ENCODE measurements at regions not wholly inside any gene's neighbourhood (a gene's known extent, or its start where the extent isn't known, plus 50 kb on each side); places are given as distances from the start of the nearest gene placed in this dataset.
"Not testable (repeated sequence)": the region's sequence is repeated elsewhere in the genome, so short reads cannot be mapped to it uniquely, and the experiment has no call there.

DNA sequence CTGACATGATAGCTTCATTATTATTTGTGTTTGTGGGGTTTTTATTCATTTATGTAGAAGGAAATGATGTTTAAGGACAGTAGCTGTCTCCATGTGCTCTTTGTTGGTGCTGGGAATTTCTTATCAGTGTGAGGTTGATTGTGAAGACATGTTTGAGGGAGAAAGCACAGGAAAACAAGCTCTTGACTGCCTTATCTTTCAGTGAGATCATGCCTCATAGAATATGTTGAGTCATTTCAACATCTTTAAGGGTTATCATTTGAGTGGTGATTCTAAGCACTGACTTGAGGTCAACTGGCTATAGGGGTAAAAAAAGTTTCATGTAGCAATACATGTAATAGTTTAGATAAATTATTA lies 405.1 kb upstream of the ADAMTS5 start:
- TF ChIP-seq GATA1 (IDR thresholded peaks at IDR 0.05; ENCODE audit: low read depth, low read length) (no peak), POLR2A (IDR thresholded peaks at IDR 0.05; ENCODE audit: low read length) (no peak)
- no peak for DNase-seq

DNA sequence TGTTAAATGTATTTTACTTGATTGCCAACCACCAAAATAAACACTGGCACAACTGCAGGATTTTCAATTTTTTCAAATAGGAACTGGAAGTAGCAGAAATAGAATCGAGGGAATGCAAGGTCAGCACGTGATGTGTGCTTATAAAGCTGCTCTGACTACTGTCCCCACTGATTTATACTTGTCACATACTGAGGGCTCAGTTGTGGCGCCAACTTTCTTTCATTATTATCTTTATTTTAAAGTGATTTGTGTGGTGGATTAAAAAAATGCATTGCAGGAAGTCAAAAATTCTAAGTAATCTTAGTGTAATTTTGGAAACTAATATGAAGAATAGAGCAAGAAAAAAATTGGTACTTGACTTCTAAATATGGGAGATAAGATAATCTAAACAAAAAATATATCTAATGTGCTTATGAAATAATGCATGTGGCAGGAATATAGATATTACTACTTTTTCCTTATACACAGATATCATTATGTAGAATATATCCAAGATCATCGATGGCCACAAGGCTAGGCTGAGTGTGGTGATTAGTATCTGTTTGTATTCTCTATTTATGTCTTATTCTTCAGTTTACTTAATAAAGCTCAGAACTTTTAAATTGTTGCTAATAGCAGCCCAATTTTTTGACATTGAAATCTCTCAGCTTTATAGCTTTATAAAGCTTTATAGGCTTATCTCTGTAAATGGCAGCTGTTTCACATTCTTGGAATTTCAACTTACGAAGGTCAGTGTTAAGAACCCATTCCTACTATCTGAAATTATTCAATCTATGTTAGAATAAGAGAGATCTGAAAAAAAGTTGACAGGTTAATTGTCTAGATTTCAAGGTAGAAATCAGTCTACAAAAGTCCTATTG lies 404.5 kb upstream of the ADAMTS5 start:
- TF ChIP-seq GATA1 (IDR thresholded peaks at IDR 0.05; ENCODE audit: low read depth, low read length) (no peak), POLR2A (IDR thresholded peaks at IDR 0.05; ENCODE audit: low read length) (no peak)
- DNase-seq: no peak

DNA sequence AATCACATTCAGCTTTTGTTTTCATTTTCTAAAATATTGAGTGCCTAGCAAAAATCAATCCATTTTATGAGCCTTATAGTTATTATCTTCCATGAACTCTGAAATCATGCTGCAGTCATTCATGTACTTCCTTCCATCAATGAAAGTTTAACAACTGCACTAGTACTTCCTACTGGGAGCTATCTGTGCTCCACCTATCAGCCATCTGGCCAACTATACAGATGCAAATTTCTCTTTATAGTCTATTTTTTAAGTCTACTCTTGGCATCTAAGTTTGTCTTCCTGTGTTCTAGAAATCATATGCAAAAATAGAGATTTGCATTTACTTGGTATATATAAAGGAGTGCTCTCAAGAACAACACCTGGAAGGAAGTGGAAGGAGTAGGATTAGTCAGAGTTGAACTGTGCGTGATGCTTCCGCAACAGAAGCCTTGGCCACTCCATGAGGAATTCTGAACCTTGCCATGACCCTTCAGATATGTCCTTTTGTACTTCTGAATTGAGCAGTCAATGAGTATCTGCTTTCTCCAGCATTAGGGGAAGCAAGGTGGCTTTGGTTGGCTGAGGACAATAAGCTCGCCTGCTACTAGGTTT lies 403.2 kb upstream of the ADAMTS5 start:
- no peak for DNase-seq

DNA sequence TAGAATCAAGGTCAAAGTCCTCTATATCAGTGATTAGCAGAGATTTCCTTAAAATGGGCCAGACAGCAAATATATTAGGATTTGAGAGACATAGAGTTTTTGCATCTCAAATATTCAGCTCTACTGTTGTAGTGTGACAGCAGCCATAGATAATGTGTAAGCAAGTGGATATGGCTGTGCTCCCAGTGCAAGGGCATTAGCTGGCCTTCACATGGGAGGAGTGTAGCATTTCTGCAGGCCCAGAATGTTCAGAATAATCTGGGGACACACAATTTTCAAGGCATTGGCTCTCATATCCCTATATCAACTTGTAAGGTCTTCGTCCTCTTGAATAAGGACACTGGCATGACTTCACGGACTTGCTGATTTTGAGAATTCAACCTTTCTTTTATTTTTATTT lies 402.3 kb upstream of the ADAMTS5 start:
- TF ChIP-seq POLR2A (IDR thresholded peaks at IDR 0.05; ENCODE audit: low read length) (no peak), GATA1 (IDR thresholded peaks at IDR 0.05; ENCODE audit: low read depth, low read length) (no peak)
- DNase-seq: no peak

More for the DNA sequence above, 403.2 kb upstream of the ADAMTS5 start:
- TF ChIP-seq POLR2A (IDR thresholded peaks at IDR 0.05; ENCODE audit: low read length): no peak
- no peak for TF ChIP-seq GATA1 (IDR thresholded peaks at IDR 0.05; ENCODE audit: low read depth, low read length)

DNA sequence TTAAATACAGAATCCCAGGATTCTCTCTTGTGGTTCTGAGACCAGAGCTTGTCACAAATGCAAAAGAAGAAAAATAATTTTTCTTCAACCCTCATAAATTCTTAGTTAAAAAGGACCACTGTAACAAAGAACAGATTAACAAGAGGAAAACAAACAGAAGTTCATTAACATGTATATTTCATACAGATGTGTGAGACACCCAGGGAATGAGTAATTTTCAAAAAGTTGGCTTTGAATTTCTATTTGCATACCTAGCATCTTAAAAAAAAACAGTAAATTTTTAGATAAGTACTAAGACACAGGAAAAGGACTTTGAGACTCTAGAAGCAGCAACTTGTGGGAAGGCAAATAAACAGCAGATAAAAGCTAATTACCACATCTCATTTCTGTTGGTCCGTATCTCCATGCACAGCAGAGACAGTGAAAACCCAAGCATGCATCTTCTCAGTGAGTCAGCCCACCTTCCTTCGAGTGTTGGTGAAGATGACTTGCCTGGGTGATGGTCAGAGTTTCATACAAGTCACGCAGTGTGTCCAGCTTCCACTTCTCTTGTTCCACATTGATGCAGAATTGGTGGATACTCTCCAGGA lies 399.9 kb upstream of the ADAMTS5 start:
- no peak for DNase-seq
- no peak for TF ChIP-seq POLR2A (IDR thresholded peaks at IDR 0.05; ENCODE audit: low read length)
- TF ChIP-seq GATA1 (IDR thresholded peaks at IDR 0.05; ENCODE audit: low read depth, low read length): no peak

DNA sequence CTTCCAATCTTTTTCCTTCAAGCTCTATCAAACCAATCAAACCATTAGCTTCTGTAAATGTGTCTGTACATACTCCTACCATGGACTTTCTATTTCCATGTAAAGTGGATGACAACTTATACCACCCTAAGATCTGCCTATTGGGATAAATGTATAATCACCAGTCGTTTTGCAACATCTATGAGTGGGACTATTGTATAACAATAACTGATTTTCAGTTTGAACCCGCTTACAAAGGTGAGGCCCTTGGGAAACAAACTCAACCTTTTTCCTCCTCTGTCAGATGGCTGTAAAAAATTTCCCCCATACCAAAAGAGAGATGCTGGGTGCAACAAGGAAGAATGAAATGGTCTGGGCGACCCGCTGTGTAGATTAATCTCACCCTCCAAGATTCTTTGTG lies 399.1 kb upstream of the ADAMTS5 start:
- DNase-seq: no peak
- TF ChIP-seq POLR2A (IDR thresholded peaks at IDR 0.05; ENCODE audit: low read length): no peak
- TF ChIP-seq GATA1 (IDR thresholded peaks at IDR 0.05; ENCODE audit: low read depth, low read length): no peak

DNA sequence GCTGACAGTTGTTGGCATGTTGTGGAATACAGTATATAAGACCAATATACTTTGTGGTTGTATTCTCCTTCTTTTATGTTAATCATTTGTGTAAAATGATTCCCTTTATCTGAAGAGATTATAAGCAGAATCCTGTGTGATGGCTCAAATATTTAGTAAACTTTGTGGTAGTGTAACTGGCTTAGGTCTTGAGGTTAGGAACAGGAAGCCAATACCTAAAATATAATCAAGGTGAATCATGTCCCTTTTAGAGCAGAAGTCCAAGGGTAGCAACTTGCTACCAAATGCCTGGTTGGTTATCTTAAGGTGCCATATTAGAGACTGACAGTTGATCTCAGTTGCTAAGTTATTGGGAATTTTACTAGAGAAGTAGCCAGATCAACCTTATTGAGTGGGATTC lies 398.5 kb upstream of the ADAMTS5 start:
- DNase-seq: no peak
- TF ChIP-seq POLR2A (IDR thresholded peaks at IDR 0.05; ENCODE audit: low read length) (no peak), GATA1 (IDR thresholded peaks at IDR 0.05; ENCODE audit: low read depth, low read length) (no peak)

DNA sequence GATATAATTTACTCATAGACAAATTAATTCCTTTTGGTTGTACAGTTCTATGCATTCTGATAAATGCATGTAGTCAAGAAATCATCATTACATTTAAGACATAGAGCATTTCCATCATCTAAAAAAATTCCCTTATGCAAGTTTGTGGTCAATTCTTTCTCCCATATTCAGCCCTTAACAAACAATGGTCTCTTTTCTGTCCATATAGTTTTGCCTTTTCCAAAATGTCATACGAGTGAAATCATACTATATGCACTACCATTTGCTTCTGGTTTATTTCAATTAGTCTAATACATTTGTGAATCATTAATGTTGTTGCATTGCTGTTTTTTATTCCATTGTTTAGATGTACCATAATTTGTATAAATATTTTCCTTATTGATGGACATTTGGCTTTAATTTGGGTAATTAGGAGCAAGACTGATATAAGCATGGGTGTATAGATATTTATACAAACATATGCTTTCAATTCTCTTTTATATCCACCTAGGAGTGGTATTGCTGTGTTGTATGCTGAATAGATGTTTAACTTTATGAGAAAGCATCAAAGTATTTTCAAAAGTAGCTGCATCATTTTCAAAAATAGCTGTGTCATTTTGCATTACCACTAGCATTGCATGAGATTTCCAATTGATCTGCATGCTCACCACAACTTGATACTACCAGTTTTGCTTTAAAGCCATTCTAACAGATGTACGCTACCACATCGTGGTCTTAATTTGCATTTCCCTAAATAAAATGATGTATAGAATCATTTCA lies 397.0 kb upstream of the ADAMTS5 start:
- TF ChIP-seq POLR2A (IDR thresholded peaks at IDR 0.05; ENCODE audit: low read length) (no peak), GATA1 (IDR thresholded peaks at IDR 0.05; ENCODE audit: low read depth, low read length) (no peak)
- no peak for DNase-seq

DNA sequence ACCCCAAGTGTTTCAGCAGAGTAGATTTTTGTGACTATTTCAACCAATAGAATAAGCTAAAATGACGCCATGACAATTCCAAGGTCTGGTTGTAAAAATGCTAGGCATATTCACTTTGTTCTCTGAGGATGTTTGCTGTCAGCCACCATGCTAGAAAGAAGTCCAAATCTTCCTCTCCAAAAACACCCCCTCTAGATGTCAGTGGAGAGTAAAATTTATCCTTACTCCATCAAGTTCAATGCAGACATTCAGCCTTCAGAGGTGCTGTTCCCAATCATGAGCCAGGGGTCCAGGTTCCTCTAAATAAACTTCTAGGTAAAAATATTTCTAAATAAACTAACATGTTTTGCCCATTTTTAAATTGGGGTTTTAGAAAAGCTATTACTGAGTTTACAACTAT lies 395.4 kb upstream of the ADAMTS5 start:
- TF ChIP-seq POLR2A (IDR thresholded peaks at IDR 0.05; ENCODE audit: low read length) (no peak), GATA1 (IDR thresholded peaks at IDR 0.05; ENCODE audit: low read depth, low read length) (no peak)
- no peak for DNase-seq

DNA sequence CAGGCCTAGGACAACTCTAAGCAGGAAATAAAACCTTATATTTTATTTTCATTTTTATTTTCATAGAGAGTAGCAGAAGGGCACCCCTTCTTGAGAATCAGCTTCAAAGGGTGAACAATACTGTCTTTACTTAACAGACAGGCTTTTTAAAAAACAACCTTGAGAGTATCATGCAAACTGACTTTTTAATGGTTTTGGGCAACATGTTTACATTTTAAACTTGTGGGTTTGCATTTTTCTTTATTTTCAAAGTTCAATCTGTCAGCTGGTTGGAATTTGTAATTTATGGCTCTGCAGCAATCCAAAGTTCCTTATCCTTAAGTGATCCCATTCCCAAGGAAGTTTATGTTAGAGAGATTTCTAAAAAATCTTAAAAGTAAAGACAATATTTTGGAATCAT lies 392.3 kb upstream of the ADAMTS5 start:
- no peak for DNase-seq

DNA sequence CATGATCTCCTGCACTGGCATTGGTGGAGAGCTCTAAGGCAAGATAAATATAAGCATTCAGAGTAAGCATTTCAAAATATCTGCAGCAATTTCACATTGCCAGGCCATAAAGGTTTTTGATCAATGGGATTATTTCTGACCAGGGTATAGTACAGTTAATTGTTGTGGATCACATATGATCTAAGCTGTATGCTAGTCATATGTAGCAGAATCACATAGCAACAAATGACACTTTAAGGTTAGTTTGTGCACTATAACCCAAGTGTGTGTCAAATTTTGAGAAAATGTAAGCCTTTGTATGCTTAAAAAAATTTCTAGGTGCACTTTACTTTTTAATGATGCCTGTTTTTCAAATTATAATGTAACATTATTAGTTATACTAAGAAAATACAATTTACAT lies 386.0 kb upstream of the ADAMTS5 start:
- no peak for DNase-seq
- TF ChIP-seq POLR2A (IDR thresholded peaks at IDR 0.05; ENCODE audit: low read length) (no peak), GATA1 (IDR thresholded peaks at IDR 0.05; ENCODE audit: low read depth, low read length) (no peak)

More for the DNA sequence above, 392.3 kb upstream of the ADAMTS5 start:
- TF ChIP-seq GATA1 (IDR thresholded peaks at IDR 0.05; ENCODE audit: low read depth, low read length) (no peak), POLR2A (IDR thresholded peaks at IDR 0.05; ENCODE audit: low read length) (no peak)

DNA sequence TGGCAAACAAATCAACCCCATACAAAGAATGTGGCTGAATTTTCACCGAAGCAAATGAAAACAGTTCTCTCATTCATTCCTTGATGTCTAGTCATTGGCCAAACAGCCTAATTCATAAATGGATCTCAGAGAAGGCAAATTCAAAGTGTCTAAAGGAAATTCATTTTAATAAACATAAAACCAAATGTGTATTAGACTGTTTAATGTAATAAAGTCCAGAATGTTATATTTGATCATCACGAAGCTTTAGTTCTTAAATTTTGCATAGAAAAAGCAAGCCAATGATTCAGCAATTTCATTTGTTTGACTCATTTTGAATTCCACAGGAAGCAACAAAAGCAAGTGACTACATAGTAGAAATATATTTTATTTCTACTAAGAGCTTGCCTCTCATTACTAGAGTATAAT lies 379.2 kb upstream of the ADAMTS5 start:
- TF ChIP-seq POLR2A (IDR thresholded peaks at IDR 0.05; ENCODE audit: low read length) (no peak), GATA1 (IDR thresholded peaks at IDR 0.05; ENCODE audit: low read depth, low read length) (no peak)
- no peak for DNase-seq

DNA sequence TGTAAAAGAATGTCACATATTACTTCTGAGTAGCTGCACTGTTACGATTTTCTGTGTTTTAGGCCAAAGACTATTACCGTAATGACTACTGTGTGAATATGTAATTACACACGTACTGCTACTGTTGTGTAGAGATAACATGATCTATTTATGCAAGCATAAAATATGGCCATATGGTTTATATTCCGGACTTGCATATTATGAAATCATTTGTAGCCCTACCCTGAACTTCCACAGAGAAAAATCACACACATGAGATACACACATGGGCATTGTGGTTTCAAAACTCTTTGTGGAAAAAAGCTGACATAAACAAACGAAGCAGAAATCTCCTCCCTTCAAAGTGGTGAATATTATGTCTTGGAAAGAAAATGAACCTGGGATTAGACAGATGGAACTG lies 373.0 kb upstream of the ADAMTS5 start:
- no peak for DNase-seq
- TF ChIP-seq POLR2A (IDR thresholded peaks at IDR 0.05; ENCODE audit: low read length) (no peak), GATA1 (IDR thresholded peaks at IDR 0.05; ENCODE audit: low read depth, low read length) (no peak)

DNA sequence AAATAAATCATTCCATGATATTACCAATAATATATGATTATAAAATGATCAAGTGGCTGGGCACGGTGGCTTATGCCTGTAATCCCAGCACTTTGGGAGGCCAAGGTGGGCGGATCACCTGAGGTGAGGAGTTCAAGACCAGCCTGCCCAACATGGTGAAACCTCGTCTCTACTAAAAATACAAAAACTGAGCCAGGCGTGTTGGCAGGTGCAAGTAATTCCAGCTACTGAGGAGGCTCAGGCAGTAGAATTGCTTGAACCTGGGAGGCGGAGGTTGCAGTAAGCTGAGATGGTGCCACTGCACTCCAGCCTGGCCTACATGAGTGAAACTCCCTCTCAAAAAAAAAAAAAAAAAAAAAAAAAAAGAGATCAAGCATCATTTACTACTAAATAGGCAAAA lies 371.1 kb upstream of the ADAMTS5 start:
- DNase-seq: not testable (repeated sequence)
